Smooth muscle cell (in vitro differentiated cells): ENCODE measurements at regions not wholly inside any gene's neighbourhood (a gene's known extent, or its start where the extent isn't known, plus 50 kb on each side); places are given as distances from the start of the nearest gene placed in this dataset.

Source experiments
- DNase-seq: peaks from one replicate; lab custom pipeline; 2025; ENCODE audit not compliant: unreplicated experiment; lab: John Stamatoyannopoulos, UW
- H2AFZ ChIP-seq: fragments of 200-600 bp; sonication (generic); 2 replicates; pipeline ENCODE4 v1.6.0; 2016; ENCODE audit warnings: antibody characterized with exemption, low read depth, mild to moderate bottlenecking
- H3F3A ChIP-seq: fragments of 200-600 bp; sonication (generic); 2 replicates; pipeline ENCODE4 v1.6.0; 2017; ENCODE audit warnings: antibody characterized with exemption, low read depth
- H3K27ac ChIP-seq: fragments of 200-600 bp; sonication (generic); 2 replicates; pipeline ENCODE4 v1.5.1; 2016; ENCODE audit warnings: low read depth, mild to moderate bottlenecking
- H3K27me3 ChIP-seq: fragments of 200-600 bp; sonication (generic); 2 replicates; pipeline ENCODE4 v1.6.1; 2016; ENCODE audit warnings: low read depth, mild to moderate bottlenecking
- H3K36me3 ChIP-seq: fragments of 200-600 bp; sonication (generic); 2 replicates; pipeline ENCODE4 v1.5.1; 2016; ENCODE audit warnings: low read depth
- H3K4me1 ChIP-seq: fragments of 200-600 bp; sonication (generic); 2 replicates; pipeline ENCODE4 v1.5.1; 2016; ENCODE audit warnings: low read depth
- H3K4me2 ChIP-seq: fragments of 200-600 bp; sonication (generic); 2 replicates; pipeline ENCODE4 v1.6.0; 2016; ENCODE audit warnings: mild to moderate bottlenecking
- H3K4me3 ChIP-seq: fragments of 200-600 bp; sonication (generic); 2 replicates; pipeline ENCODE4 v1.5.1; 2016; ENCODE audit warnings: mild to moderate bottlenecking
- H3K79me2 ChIP-seq: fragments of 200-600 bp; sonication (generic); 2 replicates; pipeline ENCODE4 v1.6.0; 2016; ENCODE audit warnings: low read depth, mild to moderate bottlenecking
- H3K9ac ChIP-seq: fragments of 200-600 bp; sonication (generic); 2 replicates; pipeline ENCODE4 v1.6.0; 2016; ENCODE audit warnings: low read depth
- H3K9me3 ChIP-seq: fragments of 200-600 bp; sonication (generic); replicated peaks from 2 replicates; pipeline ENCODE4 v1.5.1; 2016; ENCODE audit warnings: low read depth
- H4K20me1 ChIP-seq: fragments of 200-600 bp; sonication (generic); 2 replicates; pipeline ENCODE4 v1.6.0; 2016; ENCODE audit warnings: low read depth
- WGBS: methylation state at CpG from one replicate; pipeline ENCODE4 v1.1.7; 2016; ENCODE audit warnings: low lambda C conversion rate; 5-methylcytosine and 5-hydroxymethylcytosine counted together
- TF ChIP-seq, protein P1 (sequence below): fragments of 200-600 bp; sonication (generic); IDR thresholded peaks from 2 replicates; pipeline ENCODE4 v1.5.1; 2017; ENCODE audit warnings: borderline replicate concordance, mild to moderate bottlenecking, antibody characterized with exemption; ENCODE audit not compliant: insufficient read depth, poor library complexity, severe bottlenecking

DNA sequence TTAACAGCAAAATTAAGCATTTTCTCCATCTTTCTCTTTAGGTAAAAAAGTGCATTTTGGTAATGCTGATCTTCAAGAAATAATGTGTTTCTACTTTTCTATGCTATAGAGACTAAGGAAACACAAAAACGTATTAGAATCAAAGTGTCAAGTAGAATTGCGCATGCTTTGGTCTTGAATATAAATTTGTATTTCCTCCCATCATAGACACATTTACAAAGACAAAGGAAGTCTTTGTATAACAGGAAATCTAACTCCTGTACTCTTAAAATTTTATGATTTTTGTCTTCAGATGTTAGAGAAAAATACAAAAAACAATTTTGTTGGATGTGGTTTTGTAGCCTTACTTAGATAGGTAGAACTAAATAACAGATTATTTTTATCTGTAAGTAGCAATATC is 1299.4 kb downstream of the NCAM2 start:
- Histone ChIP-seq H3K27me3 (no peaks in the 10 kb centered on the region), H3K4me3 (no peak overlapping the region), H3K79me2 (no peaks in the 10 kb centered on the region), H3K36me3 (no peaks in the 10 kb centered on the region), H3K9me3 (no peaks in the 10 kb centered on the region), H2AFZ (no peak overlapping the region), H3F3A (no peaks in the 10 kb centered on the region), H4K20me1 (no peaks in the 10 kb centered on the region), H3K4me2 (no peak overlapping the region), H3K4me1 (no peaks in the 10 kb centered on the region), H3K9ac (no peak overlapping the region), H3K27ac (no peak overlapping the region)
- no peak for DNase-seq
- WGBS: 91% methylated on average over 2 of the region's 2 CpGs
- TF ChIP-seq, protein P1, sequence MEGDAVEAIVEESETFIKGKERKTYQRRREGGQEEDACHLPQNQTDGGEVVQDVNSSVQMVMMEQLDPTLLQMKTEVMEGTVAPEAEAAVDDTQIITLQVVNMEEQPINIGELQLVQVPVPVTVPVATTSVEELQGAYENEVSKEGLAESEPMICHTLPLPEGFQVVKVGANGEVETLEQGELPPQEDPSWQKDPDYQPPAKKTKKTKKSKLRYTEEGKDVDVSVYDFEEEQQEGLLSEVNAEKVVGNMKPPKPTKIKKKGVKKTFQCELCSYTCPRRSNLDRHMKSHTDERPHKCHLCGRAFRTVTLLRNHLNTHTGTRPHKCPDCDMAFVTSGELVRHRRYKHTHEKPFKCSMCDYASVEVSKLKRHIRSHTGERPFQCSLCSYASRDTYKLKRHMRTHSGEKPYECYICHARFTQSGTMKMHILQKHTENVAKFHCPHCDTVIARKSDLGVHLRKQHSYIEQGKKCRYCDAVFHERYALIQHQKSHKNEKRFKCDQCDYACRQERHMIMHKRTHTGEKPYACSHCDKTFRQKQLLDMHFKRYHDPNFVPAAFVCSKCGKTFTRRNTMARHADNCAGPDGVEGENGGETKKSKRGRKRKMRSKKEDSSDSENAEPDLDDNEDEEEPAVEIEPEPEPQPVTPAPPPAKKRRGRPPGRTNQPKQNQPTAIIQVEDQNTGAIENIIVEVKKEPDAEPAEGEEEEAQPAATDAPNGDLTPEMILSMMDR: no peak

DNA sequence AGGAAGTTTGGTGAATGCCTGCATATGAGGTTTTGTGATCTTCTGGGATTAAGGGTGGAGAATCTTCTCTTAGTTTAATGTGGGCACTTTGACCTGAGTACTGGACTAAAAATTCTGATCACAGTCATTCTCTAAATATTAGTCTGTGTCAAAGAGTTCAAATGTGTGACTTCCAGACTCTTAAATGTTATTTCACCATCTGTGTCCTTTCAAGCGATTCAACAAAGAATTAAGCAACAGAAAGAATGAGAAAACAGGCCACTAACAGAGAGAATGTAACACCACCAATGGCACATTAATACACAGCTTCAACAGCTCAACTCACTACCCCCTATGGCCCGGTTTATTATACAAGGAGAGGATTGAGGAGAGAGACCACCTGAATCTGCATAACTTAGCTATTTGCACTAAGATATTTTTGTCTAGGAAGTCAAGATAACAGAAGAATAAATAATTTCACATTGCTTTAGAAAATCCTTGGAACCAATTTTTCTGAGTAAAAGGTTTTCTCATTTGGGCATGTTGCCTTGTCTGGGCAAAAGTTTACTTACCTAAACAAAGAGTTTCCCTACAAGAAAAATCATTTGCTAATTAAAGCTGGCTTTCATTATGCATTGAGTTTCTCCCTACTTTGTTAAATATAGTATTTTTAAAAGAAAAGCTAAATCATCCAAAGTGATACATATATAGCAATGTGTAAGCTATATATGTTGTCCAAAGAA is 1313.7 kb downstream of the NCAM2 start:
- H3K36me3 ChIP-seq: no peaks in the 10 kb centered on the region

DNA sequence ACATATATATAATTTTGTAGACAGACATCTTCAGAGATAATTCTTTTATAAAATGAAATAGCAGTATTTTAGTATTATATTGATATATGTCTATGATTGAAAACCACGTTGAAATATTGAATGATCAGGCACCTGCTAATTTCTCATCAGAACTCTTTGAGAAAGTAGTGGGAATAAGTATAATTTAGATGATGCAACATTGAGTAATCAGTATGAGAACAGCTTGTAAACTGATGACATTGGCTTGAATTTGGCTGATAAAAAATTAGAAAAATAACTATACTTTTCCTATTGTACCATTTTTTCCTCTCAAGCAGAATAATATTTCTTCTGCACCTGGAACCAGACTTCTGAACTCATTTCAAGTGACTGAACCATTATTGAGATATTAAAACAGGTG is 1316.8 kb downstream of the NCAM2 start:
- Histone ChIP-seq H3K4me2 (no peak overlapping the region), H3K4me1 (no peaks in the 10 kb centered on the region), H3F3A (no peaks in the 10 kb centered on the region), H4K20me1 (no peaks in the 10 kb centered on the region), H3K79me2 (no peaks in the 10 kb centered on the region), H3K9me3 (no peaks in the 10 kb centered on the region), H3K27ac (no peak overlapping the region), H3K27me3 (no peaks in the 10 kb centered on the region), H3K4me3 (no peak overlapping the region), H3K36me3 (no peaks in the 10 kb centered on the region), H3K9ac (no peak overlapping the region), H2AFZ (no peak overlapping the region)
- WGBS: 97% methylated on average over 1 of the region's 1 CpG
- TF ChIP-seq, protein P1: no peak
- no peak for DNase-seq

More for the DNA sequence above, 1313.7 kb downstream of the NCAM2 start:
- Histone ChIP-seq H3F3A (no peaks in the 10 kb centered on the region), H2AFZ (no peak overlapping the region), H3K9me3 (no peaks in the 10 kb centered on the region), H3K27ac (no peak overlapping the region), H3K79me2 (no peaks in the 10 kb centered on the region), H4K20me1 (no peaks in the 10 kb centered on the region), H3K4me2 (no peak overlapping the region), H3K27me3 (no peaks in the 10 kb centered on the region), H3K9ac (no peak overlapping the region), H3K4me3 (no peak overlapping the region), H3K4me1 (no peaks in the 10 kb centered on the region)
- WGBS: 85% methylated on average over 2 of the region's 2 CpGs
- no peak for DNase-seq
- TF ChIP-seq, protein P1: no peak

DNA sequence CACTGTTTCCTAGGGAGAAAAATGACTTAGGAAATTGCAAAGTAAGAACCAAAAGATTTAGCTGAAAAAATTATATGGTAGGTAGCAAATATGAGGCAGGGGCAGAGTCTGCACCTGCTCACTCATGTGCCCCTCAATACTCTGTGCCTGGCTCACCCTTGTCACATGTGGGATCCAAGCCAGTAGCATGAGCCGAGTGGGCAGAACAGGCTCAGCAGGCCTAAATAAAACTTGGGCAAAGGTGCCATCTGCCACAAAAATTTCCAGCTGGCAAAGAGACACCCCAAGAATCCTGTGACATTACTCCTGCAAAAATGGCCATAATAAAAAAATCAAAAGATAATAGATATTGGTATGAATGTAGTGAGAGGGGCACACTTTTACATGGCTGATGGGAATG is 1321.2 kb downstream of the NCAM2 start:
- no peak overlapping the region for H3K27ac ChIP-seq
- no peaks in the 10 kb centered on the region for H3K9me3 ChIP-seq
- no peak overlapping the region for H2AFZ ChIP-seq
- no peak for DNase-seq
- TF ChIP-seq, protein P1: no peak
- WGBS: 95% methylated on average over 1 of the region's 1 CpG
- no peaks in the 10 kb centered on the region for H3F3A ChIP-seq
- no peak overlapping the region for H3K9ac ChIP-seq
- H3K36me3 ChIP-seq: no peaks in the 10 kb centered on the region
- H4K20me1 ChIP-seq: no peaks in the 10 kb centered on the region
- H3K4me2 ChIP-seq: no peak overlapping the region
- no peaks in the 10 kb centered on the region for H3K27me3 ChIP-seq
- H3K79me2 ChIP-seq: no peaks in the 10 kb centered on the region
- no peaks in the 10 kb centered on the region for H3K4me1 ChIP-seq
- H3K4me3 ChIP-seq: no peak overlapping the region
